ENCODE measurements at regions not wholly inside any gene's neighbourhood (a gene's known extent, or its start where the extent isn't known, plus 50 kb on each side); places are given as distances from the start of the nearest gene placed in this dataset.

DNA sequence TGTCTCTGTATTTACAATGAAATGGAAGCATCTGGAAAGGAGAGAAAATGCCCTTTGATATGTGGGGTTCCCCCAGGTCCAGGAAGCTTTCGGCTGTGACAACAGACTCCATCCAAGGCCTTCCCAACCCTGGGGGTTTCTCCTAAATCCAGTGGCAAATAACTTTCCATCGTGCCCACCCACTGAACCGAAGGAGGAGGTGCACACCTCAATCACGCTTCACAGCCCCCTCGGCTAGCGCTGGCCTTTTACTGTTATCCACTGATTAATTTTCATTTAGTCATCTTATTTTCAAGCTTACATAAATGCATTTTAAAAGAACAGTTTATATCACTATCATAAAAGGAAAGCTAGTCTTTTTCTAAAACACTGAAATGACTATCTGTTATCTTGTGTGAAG lies 286.8 kb upstream of the ZMIZ1 start:
- no peak for DNase-seq

DNA sequence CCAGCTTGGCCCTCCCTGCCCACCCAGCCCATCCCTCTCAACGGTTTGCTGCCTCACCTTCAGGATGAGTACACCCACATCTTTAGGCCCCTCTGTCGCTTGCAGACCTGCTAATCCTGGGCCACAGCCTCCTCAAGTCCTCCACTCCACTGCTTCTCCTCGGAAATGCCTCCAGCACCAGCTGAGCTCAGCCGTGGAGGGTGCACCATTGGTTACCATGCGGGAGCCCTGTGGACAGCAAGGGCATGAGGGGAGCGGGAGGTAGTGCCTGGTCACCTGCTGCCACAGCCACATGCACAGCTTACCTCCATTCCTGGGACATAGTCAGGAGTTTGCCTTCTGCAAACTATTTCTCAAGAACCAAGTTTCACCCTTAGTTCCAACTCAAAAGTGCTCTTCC lies 286.3 kb upstream of the ZMIZ1 start:
- no peak for DNase-seq

DNA sequence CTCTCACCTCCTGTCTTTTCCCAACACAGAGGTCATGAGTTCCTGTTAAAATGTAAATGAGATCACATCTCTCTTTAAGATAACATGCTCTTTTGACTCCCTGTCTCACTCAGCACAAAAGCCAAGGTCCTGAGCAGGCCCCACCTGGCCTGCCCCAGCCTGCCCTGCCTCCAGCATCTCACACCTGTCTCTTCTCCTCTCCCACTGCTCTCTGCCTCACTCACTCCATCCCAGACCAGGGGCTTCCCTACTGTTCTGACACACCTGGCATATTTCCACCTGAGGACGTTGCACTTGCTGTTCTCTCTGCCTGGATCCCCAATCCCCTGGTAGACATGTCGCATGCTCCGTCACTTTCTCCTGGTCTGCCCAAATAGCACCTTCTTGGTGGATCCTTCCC lies 285.0 kb upstream of the ZMIZ1 start:
- DNase-seq = no peak

DNA sequence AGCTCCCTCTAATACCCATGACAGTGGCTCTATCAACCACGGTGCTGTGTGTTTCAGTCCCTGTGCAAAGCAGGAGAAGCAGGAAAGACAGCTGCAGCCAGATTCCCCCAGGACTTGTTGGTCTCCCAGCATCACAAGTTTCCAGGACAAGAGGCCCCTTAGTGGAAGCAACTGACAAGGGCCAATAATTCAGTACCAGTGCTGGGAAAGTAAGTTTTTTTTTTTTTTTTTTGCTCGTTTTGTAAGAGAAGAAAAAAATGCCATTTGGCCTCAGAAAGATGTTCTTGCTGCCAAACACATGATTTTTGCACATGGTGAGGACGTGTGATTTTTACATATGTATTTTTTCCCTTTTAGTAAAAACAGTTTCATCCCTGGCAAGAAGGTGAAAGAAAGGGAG lies 284.2 kb upstream of the ZMIZ1 start:
- no peak for DNase-seq

DNA sequence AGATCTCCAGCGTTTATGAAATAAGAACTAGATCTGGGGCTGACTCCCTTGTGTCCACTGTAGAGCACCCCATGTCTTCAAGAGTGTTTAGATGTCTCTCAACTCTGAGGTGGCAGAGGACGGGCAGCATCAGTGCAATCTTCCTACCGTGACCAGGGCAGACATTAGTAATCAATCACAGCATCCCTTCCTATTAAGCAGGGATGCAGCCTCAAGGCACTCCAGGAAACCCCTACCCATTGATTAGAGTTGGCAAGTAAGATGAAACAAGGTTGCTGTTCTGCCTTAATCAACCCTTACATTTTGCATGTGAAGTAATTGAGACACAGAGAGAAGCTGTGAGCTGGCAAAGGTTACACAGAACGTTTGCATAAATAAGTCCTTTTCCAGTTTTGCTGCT lies 283.7 kb upstream of the ZMIZ1 start:
- DNase-seq = no peak

DNA sequence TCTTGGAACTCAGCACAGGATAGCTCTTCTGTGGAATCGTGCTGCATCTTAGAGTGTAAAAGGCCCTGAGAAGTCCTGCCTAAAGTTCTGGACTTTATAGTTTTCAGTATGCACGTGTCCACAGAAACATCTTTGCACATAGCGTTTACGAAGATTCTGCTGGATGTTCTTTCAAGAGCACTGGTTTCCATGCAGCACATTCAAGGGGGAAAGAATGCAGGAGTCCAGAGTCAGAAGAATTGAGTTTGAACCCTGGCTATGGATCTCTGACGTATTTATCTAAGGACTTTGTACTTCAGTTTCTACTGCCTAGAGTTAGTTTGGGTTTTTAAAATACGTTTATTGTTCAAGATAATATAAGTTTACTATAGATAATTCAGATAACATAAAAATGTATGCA lies 282.8 kb upstream of the ZMIZ1 start:
- DNase-seq = no peak

DNA sequence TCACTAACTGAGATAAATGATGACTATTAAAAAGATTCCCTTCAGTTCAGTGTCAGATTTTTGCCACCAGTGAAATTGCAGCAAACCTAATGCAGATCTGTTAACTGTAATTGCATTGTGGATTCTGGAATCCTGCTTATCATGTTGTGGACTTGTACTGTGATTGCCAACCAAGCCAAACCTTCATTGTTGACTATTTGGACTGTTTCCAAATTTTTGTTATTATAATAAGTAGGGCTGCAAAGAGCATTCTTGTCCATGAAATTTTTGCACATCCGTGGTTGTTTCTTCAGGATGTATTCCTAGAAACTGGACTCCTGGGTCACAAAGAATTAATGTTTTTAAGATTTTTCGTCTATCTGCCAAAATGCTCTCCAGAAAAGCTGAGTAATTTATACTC lies 281.6 kb upstream of the ZMIZ1 start:
- no peak for DNase-seq

DNA sequence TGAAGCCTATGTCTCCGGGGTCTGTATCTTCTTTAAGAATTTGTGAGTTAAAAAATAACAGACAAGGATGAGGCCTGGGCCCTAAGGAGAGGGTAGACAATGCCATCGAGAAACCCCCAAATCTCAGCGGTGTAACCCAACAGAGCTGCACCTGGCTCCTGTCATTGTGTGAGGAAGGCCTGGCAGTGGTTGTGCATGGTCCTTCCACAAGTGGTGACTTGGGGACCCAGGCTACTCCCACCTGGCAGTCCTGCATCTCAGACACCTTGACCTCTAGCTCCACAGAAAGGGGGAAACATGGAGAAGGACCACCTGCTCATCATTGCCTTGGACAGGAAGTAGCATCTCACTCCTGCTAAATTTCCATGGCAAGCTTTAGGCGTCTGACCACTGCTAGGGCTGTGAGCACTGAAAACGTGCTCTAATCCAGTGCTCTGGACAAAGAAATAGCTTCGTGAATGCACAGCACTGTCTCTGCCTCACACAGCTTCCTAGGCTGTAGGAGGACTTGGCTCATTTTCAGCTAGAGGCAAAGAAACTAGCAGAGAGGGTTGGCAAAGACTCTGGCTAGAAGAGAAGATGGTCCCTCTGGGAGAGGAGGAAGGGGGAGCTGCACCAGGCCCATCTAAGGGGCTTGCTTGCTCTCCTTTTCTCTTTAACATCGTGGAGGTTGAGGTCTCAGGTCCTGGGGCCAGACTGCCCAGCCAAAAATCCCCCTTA lies 273.9 kb upstream of the ZMIZ1 start:
- DNase-seq = no peak

DNA sequence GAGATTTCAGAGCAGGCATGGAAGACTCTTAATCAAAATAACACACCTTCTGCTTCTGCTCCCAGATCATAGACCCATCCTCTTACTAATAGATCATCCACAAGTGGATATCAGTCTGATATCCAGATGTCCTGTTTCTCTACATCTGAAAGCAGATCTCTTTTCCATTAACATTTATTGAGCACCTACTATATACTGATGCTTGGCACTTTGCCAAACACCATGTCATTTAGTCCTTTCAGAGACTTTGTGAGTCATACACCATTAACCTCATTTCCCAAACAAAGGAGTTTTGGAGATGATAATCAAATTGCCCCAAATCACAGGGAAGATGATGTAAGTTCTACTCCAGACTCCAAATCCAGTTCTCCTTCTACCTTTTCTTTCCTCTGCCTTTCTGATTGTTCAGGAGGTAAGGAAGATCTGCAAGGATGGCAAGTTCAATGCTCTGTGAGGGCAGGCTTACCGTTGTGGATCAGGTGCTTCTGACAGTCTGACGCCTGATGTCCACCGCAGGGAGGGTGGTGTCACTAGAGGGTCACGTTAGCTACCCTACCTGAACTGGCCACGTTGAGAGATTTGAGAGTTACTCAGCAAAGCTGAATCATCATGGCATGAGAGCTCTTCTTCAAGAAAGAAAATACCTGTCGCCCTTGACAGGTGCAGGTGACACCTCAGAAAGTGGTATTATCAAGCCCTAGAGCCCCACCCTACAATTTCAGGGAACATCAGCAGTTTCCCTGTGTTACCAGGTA lies 269.6 kb upstream of the ZMIZ1 start:
- DNase-seq = no peak

DNA sequence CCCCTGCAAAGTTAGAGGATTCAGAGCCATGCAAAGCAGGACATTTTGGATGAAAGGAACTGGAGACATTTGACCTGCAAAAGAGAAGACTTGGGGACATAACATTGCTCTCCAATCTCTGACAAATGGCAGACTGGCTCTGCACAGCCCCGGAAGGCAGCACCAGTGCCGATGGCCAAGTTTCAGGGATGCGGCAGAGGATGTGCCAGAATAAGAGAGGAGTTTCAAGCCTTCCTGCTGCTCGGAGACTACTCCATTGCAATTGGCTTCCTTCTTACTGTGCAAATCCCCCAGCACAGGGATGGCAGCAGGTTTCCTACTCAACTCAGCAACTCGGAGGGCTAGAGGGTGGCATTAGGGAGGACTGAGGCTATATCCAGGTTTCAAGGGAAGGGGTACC lies 268.8 kb upstream of the ZMIZ1 start:
- no peak for DNase-seq

DNA sequence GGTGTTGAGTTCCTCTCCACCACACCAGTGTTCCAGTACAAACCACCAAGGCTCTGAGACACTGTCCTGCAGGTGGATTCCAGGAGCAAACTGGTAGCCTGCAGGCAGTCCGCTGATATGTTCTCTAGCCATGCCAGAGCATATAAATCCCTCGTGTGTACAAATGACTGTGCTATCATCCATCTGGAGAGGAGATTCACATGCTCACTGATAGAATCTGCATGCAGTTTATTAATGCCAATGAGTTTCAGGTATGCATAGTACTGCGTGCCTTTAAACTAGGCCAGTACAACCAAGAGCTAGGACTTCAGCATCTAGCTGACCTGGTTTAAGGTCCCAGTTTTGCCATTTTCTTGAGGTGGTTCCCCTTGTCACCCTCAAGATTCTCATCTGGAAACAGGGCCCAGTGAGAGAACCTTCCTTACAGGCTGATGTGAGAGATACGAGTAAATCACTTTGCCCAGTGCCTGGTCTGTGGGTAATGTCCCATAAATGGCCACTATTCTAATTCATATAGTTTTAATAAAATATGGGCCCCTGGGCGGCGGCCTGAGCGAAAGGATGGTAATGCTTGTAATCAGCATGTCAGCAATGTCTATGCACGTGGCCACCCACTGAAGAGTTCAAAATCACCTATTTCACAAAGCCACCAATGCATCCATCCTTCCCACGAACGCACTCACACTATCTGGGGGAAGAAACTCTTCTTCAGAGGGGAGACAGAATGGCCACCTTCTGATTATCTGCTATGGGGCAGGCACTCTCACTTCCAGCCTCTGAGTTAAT lies 268.0 kb upstream of the ZMIZ1 start:
- DNase-seq = no peak

DNA sequence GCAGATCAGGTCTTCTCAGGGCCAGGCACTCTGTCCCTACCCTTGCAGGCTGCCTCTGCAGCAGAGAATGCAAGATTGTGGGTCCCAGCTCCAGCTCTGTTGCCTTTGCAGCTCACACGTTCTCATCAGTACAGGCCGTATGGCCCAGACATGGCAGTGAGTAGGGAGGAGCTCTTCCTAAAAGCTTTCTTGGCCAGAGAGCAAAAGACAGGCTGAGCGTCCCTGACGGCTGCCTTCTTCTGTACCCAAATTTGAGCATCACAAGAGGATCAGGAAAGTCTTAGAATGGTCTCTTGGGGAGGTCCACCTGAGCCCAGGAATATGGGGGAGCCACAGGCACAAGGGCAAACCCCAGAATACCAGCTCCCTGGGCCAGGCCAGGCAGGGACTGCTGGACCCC lies 266.3 kb upstream of the ZMIZ1 start:
- no peak for DNase-seq

DNA sequence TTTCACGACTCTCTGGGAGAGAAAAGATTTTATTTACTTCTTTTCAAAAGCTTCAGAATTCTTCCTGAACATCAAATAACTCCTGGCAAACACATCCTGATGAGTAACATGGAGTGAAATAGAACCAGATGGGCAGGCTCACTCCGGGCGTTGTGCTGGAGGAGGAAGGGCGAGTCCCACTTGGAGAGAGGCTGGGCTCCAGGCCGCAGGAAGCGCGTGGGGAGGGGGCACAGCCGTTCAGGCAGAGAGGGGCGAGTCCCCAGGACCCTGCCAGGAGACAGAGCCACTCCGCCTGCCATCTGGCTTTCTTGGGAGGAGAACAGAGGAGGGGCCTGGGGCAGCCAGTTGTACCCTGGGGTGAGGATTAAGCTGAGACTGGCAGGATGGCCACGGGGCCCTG lies 265.9 kb upstream of the ZMIZ1 start:
- DNase-seq = no peak

DNA sequence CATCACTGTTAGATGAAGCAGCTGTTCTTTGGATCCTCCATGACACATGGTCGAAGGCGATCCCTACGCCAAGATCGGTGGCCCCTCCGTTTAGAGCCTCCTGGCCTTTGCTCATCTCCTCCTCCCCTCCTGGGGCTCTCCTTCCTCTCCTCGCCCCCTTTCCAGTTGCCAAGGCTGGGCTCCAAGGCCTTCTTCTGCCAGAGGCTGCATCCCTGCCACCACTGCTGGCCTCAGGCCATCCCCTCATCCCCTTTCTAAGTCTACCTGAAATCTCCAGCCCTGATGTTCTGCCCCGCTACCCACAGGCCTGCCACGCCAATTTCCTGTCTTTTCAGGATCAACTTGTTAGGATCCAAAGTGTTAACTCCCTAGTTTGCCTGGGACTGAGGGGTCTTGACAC lies 265.1 kb upstream of the ZMIZ1 start:
- DNase-seq = no peak

DNA sequence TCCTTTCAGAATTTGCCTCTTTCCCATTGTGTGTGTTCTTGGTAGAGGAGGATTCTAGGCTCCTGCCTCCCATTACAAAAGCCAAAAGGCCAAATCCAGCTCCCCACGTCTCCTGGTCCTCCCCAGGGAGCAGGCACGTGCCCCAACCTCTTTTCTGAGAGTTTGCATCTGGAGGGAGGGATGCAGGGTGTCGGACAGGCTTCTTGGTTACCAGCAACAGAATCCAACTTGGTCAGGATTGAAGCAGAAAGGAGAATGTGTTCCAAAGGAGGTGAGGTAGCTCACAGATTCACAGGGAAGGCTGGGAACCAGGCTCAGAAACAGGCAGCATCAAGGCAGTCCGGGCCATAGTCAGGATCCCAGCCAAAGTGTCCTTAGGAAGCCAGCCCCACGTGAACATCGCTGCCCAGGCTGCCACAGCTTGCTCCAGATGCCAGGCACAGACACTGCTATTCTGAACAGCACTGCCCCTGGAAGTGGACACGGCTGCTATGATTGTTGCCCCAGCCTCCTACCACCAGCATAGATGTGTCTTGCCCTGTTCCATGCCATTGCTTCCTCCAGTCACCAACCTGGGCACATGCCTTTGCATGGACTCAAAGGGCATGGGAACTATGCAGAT lies 264.2 kb upstream of the ZMIZ1 start:
- DNase-seq = no peak

DNA sequence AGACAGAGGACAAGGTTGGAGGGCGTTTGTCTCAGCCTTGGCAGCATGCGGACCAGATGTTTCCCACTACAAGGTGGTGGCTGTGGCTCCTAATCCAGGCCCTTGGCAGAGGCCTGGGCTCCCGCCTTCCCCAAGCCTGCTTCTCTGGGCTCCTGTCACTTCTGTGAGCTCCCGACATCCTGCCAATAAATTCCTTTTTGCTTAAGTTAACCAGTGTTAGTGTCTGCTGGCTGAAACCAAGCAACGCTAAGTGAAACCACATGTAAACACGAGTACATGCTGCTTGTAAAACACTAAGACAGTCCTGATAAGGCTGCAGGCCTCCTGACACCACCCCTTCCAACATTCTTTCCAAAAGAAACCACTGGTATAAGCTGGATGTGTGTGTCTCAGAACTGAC lies 263.6 kb upstream of the ZMIZ1 start:
- DNase-seq = no peak

DNA sequence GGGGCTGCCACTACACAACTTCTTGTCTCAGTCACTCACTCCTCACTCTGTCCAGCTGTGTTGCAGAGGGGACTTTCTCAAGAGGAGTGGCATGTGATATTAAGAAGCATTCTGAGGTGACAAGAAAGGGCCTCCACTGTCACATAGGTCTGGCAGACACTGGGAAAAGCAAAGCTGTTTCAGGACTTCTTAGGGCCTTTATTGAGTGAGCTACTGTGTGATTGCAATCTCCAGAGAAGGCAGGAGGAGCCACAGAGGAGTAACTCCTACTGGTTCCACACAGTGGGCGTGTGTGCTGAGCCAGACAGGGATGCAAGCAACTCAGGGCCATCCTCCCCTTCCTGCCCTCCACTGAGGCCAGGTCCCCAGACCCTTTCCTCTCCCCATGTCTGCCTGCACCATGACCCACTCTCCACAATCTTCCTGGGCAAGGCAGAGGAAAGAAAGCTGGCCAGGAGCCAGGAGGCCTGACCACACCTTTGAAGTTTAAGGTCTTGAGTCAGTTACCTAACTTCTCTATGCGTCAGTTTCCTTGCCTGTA lies 262.0 kb upstream of the ZMIZ1 start:
- peak in 1 of 2 donors; percentile 38 for DNase-seq

DNA sequence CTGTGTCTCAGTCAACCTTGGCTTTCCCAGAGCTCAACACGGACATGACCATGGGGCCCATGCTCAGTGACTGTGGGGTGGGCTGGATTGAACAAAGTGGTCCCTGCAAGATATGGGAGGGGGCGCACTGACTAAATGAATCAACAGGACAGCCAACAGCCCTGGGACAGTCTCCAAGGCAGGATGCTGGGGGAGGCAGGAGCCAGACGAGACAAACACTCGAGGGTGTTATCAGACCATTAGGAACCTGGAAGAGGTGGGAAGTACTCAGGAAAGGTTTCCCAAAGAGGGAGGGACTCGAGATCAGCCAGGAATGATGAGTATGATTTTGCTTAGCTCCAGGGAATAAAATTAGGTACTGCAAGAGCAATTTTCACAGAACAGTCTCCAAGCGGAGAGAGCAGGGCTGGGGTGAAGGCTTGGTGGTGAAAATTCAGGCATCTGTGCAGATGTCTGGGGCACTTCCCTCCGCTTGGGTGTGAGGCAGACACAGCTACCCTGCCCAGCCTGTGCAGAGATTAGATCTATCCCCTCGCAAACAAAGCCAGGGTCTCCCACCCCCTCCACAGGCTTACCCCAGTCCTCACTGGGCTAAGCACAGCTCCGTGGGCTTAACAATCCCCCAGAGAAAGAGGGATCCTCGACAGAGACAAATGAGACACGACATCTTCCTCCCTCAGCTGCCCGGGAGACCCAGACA lies 261.1 kb upstream of the ZMIZ1 start:
- DNase-seq = no peak

DNA sequence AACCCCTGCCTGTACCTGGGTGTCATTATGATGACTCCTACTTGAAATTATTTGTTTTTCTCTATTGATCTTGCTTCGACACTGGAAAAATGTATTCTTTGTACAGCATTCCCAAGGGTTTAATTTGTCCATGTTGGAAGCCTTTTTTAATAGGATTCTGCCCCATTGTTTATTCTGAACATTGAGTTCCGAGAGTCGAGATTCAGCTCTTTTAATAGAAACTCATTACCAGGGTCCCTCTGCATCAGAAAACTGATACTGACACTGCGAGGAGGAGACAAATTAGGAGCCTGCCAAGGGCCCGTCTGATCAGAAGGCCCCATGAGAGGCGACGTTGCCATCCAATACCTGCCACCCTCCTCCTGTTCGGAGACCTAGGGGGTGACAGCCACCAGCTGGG lies 260.5 kb upstream of the ZMIZ1 start:
- no peak for DNase-seq

DNA sequence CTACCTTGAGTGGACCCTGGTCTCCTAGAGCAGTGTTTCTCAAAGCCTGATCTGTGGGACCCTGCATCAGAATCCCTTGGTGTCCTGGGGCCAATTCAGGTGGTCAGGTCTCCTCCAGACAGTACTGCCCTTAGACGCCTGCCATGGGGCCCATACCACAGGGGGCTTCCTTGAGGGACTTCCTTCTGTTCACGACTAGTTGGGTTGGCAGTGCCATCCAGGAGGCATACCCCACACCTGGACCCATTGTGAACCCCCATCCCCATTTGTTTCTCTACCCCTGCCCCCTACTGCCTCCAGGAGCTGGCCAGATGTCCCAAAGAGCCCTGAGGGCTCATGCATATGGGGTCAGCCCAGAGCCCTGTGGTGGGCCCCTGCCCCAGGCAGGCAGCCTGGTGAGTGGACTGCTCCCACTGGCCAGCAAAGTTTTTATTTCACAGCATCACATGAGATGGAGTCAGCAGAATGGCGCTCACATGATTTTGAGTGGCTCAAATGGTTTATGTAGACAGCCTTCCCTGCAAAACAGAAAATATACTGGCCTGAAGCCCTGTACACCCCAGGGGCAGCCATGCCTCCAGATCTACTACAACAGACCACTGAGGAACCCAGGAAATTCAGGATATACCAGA lies 259.9 kb upstream of the ZMIZ1 start:
- peak; percentile 34 to 69 for DNase-seq

DNA sequence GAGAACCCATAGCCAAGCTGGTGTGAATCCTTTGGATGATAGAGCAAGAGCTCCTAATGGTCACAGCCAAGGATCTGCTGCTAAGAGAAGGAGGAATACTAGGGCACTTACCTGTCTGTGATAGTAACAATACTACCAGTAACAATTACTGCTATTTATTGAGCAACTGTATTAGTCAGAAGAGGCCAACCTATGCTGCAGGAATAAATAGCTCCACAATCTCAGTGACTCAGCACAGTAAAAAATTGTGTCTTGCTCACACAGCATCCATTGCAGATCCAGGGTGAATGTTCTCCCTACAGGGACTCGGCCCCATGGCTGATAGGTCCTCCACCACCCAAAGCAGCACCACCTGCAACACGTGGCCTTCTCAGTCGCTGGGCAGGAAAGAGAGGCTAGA lies 257.6 kb upstream of the ZMIZ1 start:
- no peak for DNase-seq

Measured in inflammatory macrophage (primary cell).